H9 (cell line): ENCODE measurements at regions not wholly inside any gene's neighbourhood (a gene's known extent, or its start where the extent isn't known, plus 50 kb on each side); places are given as distances from the start of the nearest gene placed in this dataset.

Experiments
- DNase-seq: peaks from one replicate; pipeline ENCODE4 v3.0.0-alpha.2; 2017
- H2AFZ ChIP-seq: one replicate; pipeline ENCODE4 v1.6.1; 2013; ENCODE audit warnings: mild to moderate bottlenecking, low read length, control low read depth, moderate library complexity
- H2AK5ac ChIP-seq: 2 replicates; pipeline ENCODE4 v1.6.1; 2013; ENCODE audit warnings: low read length, control low read depth, mixed read lengths; ENCODE audit not compliant: insufficient read length
- H2BK120ac ChIP-seq: one replicate; pipeline ENCODE4 v1.6.1; 2013; ENCODE audit warnings: low read depth, mild to moderate bottlenecking, low read length, control low read depth, inconsistent platforms; ENCODE audit not compliant: poor library complexity, severe bottlenecking
- H2BK12ac ChIP-seq: 2 replicates; pipeline ENCODE4 v1.6.1; 2013; ENCODE audit warnings: low read length, control low read depth, mixed read lengths, low read depth; ENCODE audit not compliant: insufficient read length
- H2BK15ac ChIP-seq: 2 replicates; pipeline ENCODE4 v1.6.1; 2013; ENCODE audit warnings: low read depth, low read length, control low read depth
- H2BK20ac ChIP-seq: one replicate; pipeline ENCODE4 v1.6.1; 2013; ENCODE audit warnings: low read depth, mild to moderate bottlenecking, low read length, control low read depth, inconsistent platforms; ENCODE audit not compliant: poor library complexity, severe bottlenecking
- H2BK5ac ChIP-seq: 2 replicates; pipeline ENCODE4 v1.6.1; 2013; ENCODE audit warnings: low read length, control low read depth, mixed read lengths; ENCODE audit not compliant: insufficient read length
- H3K14ac ChIP-seq: 2 replicates; pipeline ENCODE4 v1.6.1; 2013; ENCODE audit warnings: low read length, control low read depth; ENCODE audit not compliant: insufficient read depth
- H3K18ac ChIP-seq: 2 replicates; pipeline ENCODE4 v1.6.1; 2013; ENCODE audit warnings: low read depth, mild to moderate bottlenecking, mixed read lengths, low read length, control low read depth; ENCODE audit not compliant: insufficient read length
- H3K23ac ChIP-seq: 2 replicates; pipeline ENCODE4 v1.6.1; 2013; ENCODE audit warnings: low read length, control low read depth, mixed read lengths, low read depth; ENCODE audit not compliant: insufficient read length
- H3K23me2 ChIP-seq: 2 replicates; pipeline ENCODE4 v1.6.1; 2013; ENCODE audit warnings: low read depth, mild to moderate bottlenecking, mixed read lengths, low read length, control low read depth; ENCODE audit not compliant: insufficient read length, poor library complexity, severe bottlenecking
- H3K27ac ChIP-seq: 2 replicates; pipeline ENCODE4 v1.5.1; 2013; ENCODE audit warnings: low read length, control low read depth, mixed read lengths, low read depth; ENCODE audit not compliant: insufficient read length
- H3K27me3 ChIP-seq: 2 replicates; pipeline ENCODE4 v1.6.1; 2013; ENCODE audit warnings: low read length, control low read depth, inconsistent platforms; ENCODE audit not compliant: insufficient read depth
- H3K4ac ChIP-seq: 2 replicates; pipeline ENCODE4 v1.6.1; 2013; ENCODE audit warnings: low read depth, mild to moderate bottlenecking, control low read depth, inconsistent platforms, low read length, moderate library complexity
- H3K4me1 ChIP-seq: 2 replicates; pipeline ENCODE4 v1.6.1; 2013; ENCODE audit warnings: low read length, control low read depth, inconsistent platforms; ENCODE audit not compliant: insufficient read depth
- H3K4me2 ChIP-seq: 2 replicates; pipeline ENCODE4 v1.6.1; 2013; ENCODE audit warnings: low read length, control low read depth, mixed read lengths; ENCODE audit not compliant: insufficient read length, insufficient read depth
- H3K56ac ChIP-seq: 2 replicates; pipeline ENCODE4 v1.6.1; 2013; ENCODE audit warnings: low read depth, mild to moderate bottlenecking, mixed read lengths, low read length, control low read depth; ENCODE audit not compliant: insufficient read length
- H3K79me1 ChIP-seq: 2 replicates; pipeline ENCODE4 v1.6.1; 2013; ENCODE audit warnings: low read depth, mild to moderate bottlenecking, moderate library complexity, low read length, control low read depth, inconsistent platforms; ENCODE audit not compliant: insufficient read depth, poor library complexity, severe bottlenecking
- H3K79me2 ChIP-seq: 2 replicates; pipeline ENCODE4 v1.6.1; 2013; ENCODE audit warnings: low read length, control low read depth, inconsistent platforms; ENCODE audit not compliant: insufficient read depth
- H3K9ac ChIP-seq: 2 replicates; pipeline ENCODE4 v1.6.1; 2013; ENCODE audit warnings: low read length, control low read depth, mixed read lengths; ENCODE audit not compliant: insufficient read length; ENCODE audit errors: extremely low read depth
- H3K9me3 ChIP-seq: one replicate; pipeline ENCODE4 v1.6.1; 2013; ENCODE audit warnings: low read depth, low read length, inconsistent platforms; ENCODE audit not compliant: control insufficient read depth
- H3T11ph ChIP-seq: one replicate; pipeline ENCODE4 v1.6.1; 2013; ENCODE audit warnings: mild to moderate bottlenecking, low read length, control low read depth, inconsistent platforms
- H4K20me1 ChIP-seq: one replicate; pipeline ENCODE4 v1.6.1; 2013; ENCODE audit not compliant: control insufficient read depth, insufficient read length, insufficient read depth
- H4K5ac ChIP-seq: 2 replicates; pipeline ENCODE4 v1.6.1; 2013; ENCODE audit warnings: low read depth, mild to moderate bottlenecking, mixed read lengths, low read length, control low read depth; ENCODE audit not compliant: insufficient read length
- H4K8ac ChIP-seq: replicated peaks from 2 replicates; pipeline ENCODE4 v1.6.1; 2013; ENCODE audit warnings: low read length, control low read depth, mixed read lengths, low read depth; ENCODE audit not compliant: insufficient read length
- H4K91ac ChIP-seq: 2 replicates; pipeline ENCODE4 v1.6.1; 2013; ENCODE audit warnings: low read depth, mild to moderate bottlenecking, moderate library complexity, mixed read lengths, low read length, control low read depth; ENCODE audit not compliant: insufficient read length
- H3K27ac Mint-ChIP-seq, 3 experiments: 2 replicates in 2 of 3; 3 replicates in 1 of 3; pipeline ENCODE4 v1.8.0; 2020 to 2021; ENCODE audit warnings: mixed read lengths in 3 of 3, mild to moderate bottlenecking in 1 of 3, moderate library complexity in 1 of 3
- H3K27me3 Mint-ChIP-seq: 2 replicates; pipeline ENCODE4 v1.8.0; 2021; ENCODE audit warnings: low read depth, mild to moderate bottlenecking, moderate library complexity, mixed read lengths
- H3K36me3 Mint-ChIP-seq, 3 experiments: 2 replicates in 2 of 3; 3 replicates in 1 of 3; pipeline ENCODE4 v1.8.0; 2020 to 2021; ENCODE audit warnings: low read depth in 3 of 3, mixed read lengths in 3 of 3; ENCODE audit not compliant: insufficient read depth in 1 of 3
- H3K4me1 Mint-ChIP-seq, 2 experiments: 2 replicates each; pipeline ENCODE4 v1.8.0; 2020; ENCODE audit warnings: mixed read lengths in 2 of 2
- H3K4me3 Mint-ChIP-seq, 2 experiments: 2 replicates in 1 of 2; 3 replicates in 1 of 2; pipeline ENCODE4 v1.8.0; 2020 to 2021; ENCODE audit warnings: mild to moderate bottlenecking in 2 of 2, mixed read lengths in 2 of 2, moderate library complexity in 1 of 2
- H3K9me3 Mint-ChIP-seq, 2 experiments: 2 replicates in 1 of 2; 3 replicates in 1 of 2; pipeline ENCODE4 v1.8.0; 2020; ENCODE audit warnings: mild to moderate bottlenecking in 2 of 2, mixed read lengths in 2 of 2, moderate library complexity in 1 of 2
- TF ChIP-seq, protein P1 (sequence below): fragments of 200-600 bp; sonication (generic); conservative IDR thresholded peaks from 3 replicates; pipeline ENCODE4 v1.8.0; 2021; ENCODE audit warnings: antibody characterized with exemption, mild to moderate bottlenecking

- Histone ChIP-seq H2AFZ (no peak overlapping the region), H3K14ac (no peak overlapping the region), H3K23ac (no peak overlapping the region), H3K18ac (no peak overlapping the region), H4K91ac (no peak overlapping the region), H3K27me3 (no peaks in the 10 kb centered on the region), H4K5ac (no peak overlapping the region), H2BK5ac (no peak overlapping the region), H3K27ac (no peak overlapping the region), H3K4ac (no peak overlapping the region), H4K8ac (no peak overlapping the region), H4K20me1 (no peaks in the 10 kb centered on the region), H3K79me1 (no peaks in the 10 kb centered on the region), H3K56ac (no peak overlapping the region), H2BK120ac (no peak overlapping the region), H3K79me2 (no peaks in the 10 kb centered on the region), H2AK5ac (no peak overlapping the region), H2BK12ac (no peak overlapping the region), H3T11ph (no peak overlapping the region), H3K9ac (no peak overlapping the region), H3K23me2 (no peaks in the 10 kb centered on the region), H3K4me1 (no peaks in the 10 kb centered on the region), H2BK15ac (no peak overlapping the region), H3K4me2 (no peak overlapping the region), H3K9me3 (no peaks in the 10 kb centered on the region), H2BK20ac (no peak overlapping the region)
- Mint-ChIP-seq H3K4me1 (peaks cover 0 to 4% of the 10 kb centered on the region in 2 experiments; a peak in 2 of 4 replicates), H3K36me3 (no peaks in the 10 kb centered on the region; a peak in 1 of 7 replicates), H3K4me3 (no peak overlapping the region), H3K27ac (no peak overlapping the region), H3K9me3 (no peaks in the 10 kb centered on the region), H3K27me3 (no peaks in the 10 kb centered on the region)
- TF ChIP-seq, protein P1, sequence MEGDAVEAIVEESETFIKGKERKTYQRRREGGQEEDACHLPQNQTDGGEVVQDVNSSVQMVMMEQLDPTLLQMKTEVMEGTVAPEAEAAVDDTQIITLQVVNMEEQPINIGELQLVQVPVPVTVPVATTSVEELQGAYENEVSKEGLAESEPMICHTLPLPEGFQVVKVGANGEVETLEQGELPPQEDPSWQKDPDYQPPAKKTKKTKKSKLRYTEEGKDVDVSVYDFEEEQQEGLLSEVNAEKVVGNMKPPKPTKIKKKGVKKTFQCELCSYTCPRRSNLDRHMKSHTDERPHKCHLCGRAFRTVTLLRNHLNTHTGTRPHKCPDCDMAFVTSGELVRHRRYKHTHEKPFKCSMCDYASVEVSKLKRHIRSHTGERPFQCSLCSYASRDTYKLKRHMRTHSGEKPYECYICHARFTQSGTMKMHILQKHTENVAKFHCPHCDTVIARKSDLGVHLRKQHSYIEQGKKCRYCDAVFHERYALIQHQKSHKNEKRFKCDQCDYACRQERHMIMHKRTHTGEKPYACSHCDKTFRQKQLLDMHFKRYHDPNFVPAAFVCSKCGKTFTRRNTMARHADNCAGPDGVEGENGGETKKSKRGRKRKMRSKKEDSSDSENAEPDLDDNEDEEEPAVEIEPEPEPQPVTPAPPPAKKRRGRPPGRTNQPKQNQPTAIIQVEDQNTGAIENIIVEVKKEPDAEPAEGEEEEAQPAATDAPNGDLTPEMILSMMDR: no peak
- DNase-seq: no peak
Observed at GRCh38 chr2:125167820-125168219, 1142.7 kb downstream of the CNTNAP5 start.
